Right kidney (tissue), 1 donor: ENCODE measurements at regions not wholly inside any gene's neighbourhood (a gene's known extent, or its start where the extent isn't known, plus 50 kb on each side); places are given as distances from the start of the nearest gene placed in this dataset.

Source experiments
- DNase-seq: peaks from one replicate; pipeline ENCODE4 v3.0.0-alpha.2; 2016

DNA sequence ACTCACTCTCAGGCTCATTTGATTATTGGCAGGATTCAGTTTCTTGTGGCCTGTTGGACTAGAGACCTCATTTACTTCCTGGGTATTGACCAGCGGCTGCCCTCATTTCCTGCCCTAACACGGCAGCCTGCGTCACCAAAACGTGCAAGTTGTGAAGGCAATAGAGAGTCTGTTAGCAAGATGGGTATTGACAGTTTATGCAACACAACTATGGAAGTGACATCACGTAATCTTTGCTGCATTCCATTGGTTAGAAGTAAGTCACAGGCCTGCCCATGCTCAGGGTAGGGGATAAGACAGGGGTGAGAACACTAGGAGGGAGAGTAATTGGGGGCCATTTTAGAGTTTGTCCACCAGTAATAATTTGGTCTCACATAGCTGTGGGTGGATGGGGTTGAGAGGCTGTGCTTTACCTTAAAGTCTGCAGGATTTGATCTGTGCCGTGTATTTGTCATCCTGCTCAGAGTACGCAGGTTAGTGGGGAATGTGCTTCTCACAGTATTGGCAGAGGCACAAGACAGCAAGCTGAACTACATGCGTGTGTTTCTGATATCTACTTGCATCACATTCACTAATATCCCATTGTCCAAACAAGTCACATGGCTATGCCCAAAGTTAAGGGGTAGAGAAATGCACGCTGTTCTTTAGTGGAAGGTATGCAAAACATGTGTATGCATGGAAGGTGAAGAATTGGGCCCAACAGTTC, 83.3 kb downstream of the EDEM1 start:
- DNase-seq = no peak

GRCh38 chr3:5271372-5271683, 83.8 kb downstream of the EDEM1 start:
- no peak for DNase-seq

DNA sequence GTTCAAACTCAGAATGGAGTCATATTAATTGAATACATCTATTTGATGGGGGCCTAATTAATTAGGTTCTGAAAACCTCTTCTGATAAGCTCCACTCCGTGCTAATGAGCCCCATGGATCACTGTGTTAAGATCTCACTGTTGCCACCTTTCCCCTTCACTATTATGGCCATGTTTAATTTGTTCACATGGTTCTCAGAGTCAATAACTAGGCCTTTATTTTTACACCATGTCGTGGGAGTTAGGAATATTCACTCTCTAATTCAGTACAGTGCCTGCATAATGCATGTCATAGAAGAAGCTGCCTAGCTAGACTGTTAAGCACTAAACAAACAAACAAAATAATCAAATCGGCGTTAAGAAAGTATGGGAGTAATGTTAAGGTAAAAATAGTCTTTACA, 84.9 kb downstream of the EDEM1 start:
- DNase-seq = no peak

DNA sequence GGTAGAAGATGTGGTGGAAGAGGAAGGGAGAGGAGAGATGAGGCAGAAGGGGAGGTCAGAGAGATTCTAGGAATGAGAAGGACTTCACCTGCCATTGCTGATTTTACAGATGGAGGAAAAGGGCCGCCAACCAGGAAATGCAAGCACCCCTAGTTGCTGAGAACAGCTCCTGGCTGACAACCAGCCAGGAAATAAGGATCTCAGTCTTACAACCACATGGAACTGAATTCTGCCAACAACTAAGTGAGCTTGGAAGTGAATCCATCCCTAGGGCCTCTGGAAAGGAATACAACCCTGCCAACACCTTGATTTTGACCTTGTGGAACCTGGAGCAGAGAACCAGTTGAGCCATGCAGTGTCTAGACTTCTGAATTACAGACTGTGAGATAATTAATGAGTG, 86.6 kb downstream of the EDEM1 start:
- DNase-seq = no peak

DNA sequence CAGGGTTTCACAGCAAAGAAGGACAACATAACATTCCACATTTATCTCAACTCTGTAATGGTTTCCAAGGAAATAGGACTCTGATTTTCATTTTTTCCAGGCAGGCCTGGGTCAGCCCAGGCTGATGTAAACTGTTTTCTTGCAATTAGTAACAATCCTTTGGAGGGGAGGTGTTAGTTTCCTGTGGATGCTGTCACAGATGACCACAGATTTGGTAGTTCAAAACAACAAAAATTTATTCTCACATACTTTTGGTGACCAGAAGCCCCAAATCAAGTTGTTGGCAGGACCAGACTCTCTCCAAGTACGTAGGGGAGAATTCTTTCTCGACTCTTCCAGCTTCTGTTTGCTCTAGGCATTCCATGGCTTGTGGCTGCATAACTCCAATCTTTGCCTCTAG, 88.0 kb downstream of the EDEM1 start:
- DNase-seq = no peak

- no peak for DNase-seq
Measured at GRCh38 chr3:5276934-5277333, 89.4 kb downstream of the EDEM1 start.

GRCh38 chr3:5277612-5278236, 90.2 kb downstream of the EDEM1 start:
- no peak for DNase-seq

DNA sequence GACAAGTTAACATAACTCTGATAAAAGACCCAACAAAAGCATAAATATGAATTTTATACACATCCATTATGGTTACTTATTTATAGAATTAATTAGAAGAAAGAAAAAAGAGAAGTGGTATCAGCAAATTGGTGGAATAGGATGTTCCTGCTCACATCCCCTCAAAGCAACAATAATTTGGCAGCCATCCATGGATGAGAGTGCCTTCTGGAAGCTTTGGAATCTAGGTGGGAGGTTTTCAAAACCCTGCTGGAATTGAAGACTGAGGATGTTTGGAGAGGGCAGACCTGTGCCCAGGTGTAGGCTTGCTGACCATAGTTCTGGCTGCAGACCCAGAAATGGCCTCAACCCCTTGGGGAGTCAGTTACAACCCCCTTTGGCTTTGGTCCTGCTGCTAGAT, 91.2 kb downstream of the EDEM1 start:
- no peak for DNase-seq

DNA sequence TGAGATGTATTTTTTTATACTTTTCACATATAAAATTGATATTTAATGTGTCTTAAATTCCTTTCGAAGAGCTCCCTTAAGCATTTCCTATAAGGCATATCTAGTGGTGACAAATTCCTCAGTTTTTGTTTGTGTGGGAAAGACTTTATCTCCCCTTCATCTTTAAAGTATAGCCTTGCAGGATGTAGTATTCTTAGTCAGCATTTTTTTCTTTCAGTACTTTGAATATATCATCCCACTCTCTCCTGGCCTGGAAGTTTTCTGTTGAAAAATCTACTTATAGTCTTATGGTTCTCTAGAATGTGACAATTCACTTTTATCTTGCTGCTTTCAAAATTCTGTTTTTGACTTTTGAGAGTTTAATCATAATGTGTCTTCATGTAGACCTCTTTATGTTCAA, 95.2 kb downstream of the EDEM1 start:
- no peak for DNase-seq

- DNase-seq = no peak
Measured at GRCh38 chr3:5285439-5285838, 97.9 kb downstream of the EDEM1 start.

GRCh38 chr3:5290915-5291314, 103.4 kb downstream of the EDEM1 start:
- DNase-seq = no peak

DNA sequence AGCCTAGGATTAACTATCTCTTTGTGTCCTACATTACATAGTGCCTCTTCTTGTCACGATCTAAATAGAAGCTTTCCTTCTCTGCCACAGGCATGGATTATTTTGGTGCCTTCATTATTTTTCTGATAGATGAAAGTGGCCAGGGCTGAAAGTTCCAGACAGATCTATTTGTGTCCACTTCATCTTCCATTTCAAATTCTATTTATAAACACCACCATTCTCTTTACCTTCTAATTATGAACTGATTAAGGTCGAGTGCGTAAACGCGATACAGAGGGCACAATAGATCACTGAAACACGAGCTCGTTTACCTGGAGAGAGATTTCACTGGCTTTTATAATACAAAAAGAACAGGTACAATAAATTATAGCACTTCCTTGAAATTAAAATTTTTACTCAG, 105.0 kb downstream of the EDEM1 start:
- DNase-seq = no peak

GRCh38 chr3:5293207-5293606, 105.7 kb downstream of the EDEM1 start:
- no peak for DNase-seq

DNA sequence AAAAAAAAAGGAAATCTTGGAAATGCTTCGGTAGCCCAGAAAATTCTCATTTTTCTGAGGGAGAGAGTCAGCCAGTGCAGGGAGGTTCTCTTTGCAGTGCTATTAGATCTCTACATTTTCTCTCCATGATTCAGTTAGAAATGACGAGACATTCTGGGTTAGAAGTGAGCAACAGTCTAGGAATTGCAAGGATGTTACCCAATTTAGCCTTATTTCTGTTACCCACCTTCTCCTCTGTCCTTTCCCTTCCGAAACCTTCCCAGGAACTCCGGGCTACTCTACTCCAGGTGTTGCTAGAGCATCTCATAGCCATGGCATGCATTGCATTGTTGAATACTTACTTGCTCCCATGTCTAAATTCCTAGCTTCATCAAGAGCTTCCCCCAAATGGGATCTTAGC, 106.8 kb downstream of the EDEM1 start:
- DNase-seq = no peak

- DNase-seq = no peak
Measured at GRCh38 chr3:5295191-5295690, 107.7 kb downstream of the EDEM1 start.

- DNase-seq = no peak
Measured at GRCh38 chr3:5296362-5296761, 108.9 kb downstream of the EDEM1 start.

DNA sequence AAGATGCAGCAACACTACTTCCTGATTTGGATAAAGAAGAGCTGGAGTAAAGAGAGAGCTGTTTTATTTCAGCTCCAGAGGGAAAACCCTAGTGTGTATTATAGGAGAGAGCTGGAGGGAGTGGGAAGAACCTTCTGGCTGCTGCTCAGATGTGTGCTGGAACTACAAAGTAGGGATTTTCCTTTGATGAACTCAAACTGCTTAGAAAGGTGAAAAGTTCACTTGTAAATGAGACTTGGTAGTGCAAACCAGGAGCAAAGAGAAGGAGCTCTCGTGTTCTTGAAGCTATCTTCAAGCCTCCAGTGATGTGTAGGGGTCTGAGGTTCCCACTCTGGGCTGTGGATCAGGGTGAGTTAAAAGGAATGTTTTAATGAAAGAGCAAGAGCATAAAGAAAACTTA, 110.4 kb downstream of the EDEM1 start:
- no peak for DNase-seq

DNA sequence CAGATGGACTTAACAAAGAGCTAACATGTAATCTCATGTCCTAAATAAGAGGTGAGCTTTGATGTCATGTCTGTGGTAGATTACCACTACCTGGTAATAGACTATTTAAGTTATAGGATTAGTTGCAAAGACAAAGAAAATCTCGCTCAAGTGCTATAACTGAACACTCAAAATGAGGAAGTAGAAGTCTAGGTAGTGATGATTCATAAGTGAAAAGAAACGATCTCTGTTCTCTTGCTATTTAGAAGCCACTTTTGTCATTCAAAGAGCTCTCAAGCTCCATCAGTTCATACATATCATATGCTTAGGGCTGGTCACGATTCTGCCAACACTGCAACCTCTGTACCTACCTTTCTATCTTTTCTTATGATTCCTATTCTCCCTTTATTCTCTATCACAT, 110.9 kb downstream of the EDEM1 start:
- DNase-seq = no peak

DNA sequence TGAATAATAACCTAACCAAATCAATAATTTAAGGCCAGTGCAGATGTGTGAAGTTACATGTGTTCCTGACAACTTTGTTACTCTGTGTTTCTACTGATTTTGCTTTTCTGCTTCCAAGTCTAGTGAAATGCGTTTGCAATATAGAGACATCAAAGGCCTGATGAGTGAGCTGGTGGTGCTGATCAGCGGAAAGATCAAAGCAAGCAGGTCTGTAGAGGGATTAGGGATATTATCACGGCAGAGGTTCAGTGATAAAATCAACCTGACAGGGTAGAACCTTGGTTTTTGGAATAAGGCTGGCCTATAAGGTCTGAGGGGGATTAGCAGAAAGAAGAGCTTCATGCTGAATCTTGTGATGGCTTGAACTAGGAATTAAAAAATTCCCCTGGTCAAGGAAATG, 111.7 kb downstream of the EDEM1 start:
- no peak for DNase-seq

DNA sequence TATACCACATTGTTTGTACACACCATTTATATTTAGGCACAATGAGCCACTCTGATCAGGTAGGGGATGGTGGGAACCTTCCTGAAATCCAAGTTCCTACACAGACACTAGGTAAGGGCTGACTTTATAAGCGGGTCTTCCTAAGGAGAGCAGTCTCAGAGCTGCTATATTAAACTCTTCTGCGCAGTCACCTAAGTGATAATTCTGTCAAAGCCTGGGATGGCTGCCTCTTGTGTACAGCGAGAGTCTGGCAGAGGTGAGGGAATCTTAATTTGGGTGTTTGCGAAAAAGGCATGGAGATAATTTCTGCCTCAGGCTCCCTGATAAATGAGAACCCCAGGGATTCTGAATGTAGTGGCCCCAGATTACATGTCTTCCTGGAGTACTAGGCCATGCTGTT, 113.1 kb downstream of the EDEM1 start:
- DNase-seq = no peak

GRCh38 chr3:5301651-5302297, 114.3 kb downstream of the EDEM1 start:
- DNase-seq = no peak

DNA sequence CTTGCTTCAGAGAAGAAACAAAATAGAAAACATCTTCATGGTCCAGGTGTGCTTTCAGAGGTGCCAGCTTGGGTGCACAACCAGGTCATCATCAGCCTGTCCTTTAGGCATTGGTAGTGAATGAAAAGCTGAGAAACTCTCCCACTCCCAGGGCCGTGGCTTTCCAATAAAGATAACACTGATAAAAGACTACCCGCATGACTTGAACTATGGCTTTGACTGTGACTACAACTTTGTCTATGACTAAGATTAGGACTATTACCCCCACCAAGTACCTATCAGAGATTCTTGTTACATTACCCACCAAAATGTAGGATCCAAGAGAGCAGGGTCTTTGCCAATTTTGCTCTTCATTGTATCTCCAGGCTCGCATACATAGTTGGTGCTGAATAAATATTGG, 115.2 kb downstream of the EDEM1 start:
- DNase-seq = no peak

- no peak for DNase-seq
Measured at GRCh38 chr3:5304188-5304587, 116.7 kb downstream of the EDEM1 start.
